Stimulated activated CD4-positive, alpha-beta T cell treated with anti-CD3 and anti-CD28 coated beads, Interleukin-1b, Interleukin-23, amount 100 ng/mL, for 48 hours (primary cell): ENCODE measurements at regions not wholly inside any gene's neighbourhood (a gene's known extent, or its start where the extent isn't known, plus 50 kb on each side); places are given as distances from the start of the nearest gene placed in this dataset.
"Not testable (repeated sequence)": the region's sequence is repeated elsewhere in the genome, so short reads cannot be mapped to it uniquely, and the experiment has no call there.

Experiments
- DNase-seq: peaks from one replicate; pipeline ENCODE4 v3.0.0-alpha.2; 2020

- no peak for DNase-seq
Measured at GRCh38 chr5:109992264-109992915, 302.7 kb downstream of the MAN2A1 start.

- DNase-seq, result no peak
Measured at GRCh38 chr5:109994135-109994534, 304.4 kb downstream of the MAN2A1 start.

DNA sequence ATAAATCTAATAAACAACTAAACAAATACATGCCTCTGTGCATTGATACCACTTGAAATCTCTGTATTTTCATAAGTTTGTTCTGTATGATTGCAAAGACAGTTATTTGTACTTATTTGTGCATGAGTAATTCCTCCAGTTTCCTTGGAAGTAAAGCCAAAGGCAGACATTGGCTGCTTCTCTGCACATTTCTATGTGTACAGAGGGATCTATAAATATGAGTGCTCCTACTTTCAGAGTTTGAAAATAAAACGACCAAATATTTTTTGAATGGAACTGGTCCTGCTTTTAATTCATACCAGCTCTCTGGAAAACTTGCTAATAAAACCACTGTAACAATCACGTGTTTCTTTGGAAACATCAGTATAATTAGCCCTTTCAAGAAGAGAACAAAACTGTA is 306.5 kb downstream of the MAN2A1 start:
- DNase-seq, result no peak

GRCh38 chr5:109997161-109997560 is 307.4 kb downstream of the MAN2A1 start:
- DNase-seq, result no peak

GRCh38 chr5:109998208-109998607 is 308.5 kb downstream of the MAN2A1 start:
- no peak for DNase-seq

- DNase-seq, result no peak
Measured at GRCh38 chr5:109998726-109999125, 309.0 kb downstream of the MAN2A1 start.

GRCh38 chr5:110001648-110002047 is 311.9 kb downstream of the MAN2A1 start:
- DNase-seq, result no peak

DNA sequence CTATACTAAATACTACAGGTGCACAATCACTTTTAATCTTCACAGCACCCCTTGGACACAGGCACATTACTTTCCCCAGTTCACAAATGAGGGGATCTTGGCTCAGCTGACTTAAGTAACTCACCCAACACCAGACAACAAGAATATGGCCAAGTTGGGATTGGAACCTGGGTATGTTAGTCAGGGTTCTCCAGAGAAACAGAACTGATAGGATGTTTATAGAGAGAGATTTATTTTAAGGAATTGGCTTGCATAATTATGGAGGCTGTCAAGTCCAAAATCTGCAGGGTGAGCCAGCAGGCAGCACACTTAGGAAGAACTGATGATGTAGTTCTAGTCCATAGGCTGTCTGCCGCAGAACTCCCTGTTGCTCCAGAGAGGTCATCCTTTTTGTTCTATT is 312.9 kb downstream of the MAN2A1 start:
- DNase-seq, result no peak

DNA sequence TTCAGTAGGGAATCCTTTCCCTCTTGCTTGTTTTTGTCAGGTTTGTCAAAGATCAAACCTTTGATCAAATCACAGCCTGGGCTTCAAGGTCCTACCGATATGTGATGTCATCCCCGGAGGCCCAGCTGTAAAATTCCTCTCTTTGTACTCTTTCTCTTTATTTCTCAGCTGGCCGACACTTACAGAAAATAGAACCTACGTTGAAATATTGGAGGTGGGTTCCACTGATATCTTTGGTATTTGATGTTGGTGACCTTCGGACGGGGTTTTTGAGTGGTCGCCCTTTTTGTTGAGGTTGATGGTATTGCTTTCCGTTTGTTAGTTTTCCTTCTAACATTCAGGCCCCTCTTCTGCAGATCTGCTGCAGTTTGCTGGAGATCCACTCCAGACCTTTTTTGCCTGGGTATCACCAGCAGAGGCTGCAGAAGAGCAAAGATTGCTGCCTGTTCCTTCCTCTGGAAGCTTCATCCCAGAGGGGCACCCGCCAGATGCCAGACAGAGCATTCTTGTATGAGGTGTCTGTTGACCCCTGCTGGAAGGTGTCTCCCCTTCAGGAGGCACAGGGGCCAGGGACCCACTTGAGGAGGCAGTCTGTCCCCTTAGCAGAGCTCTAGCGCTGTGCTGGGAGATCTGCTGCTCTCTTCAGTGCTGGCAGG is 316.3 kb downstream of the MAN2A1 start:
- not testable (repeated sequence) for DNase-seq

GRCh38 chr5:110007101-110007500 is 317.4 kb downstream of the MAN2A1 start:
- no peak for DNase-seq

- DNase-seq, result no peak
Measured at GRCh38 chr5:110008131-110008530, 318.4 kb downstream of the MAN2A1 start.

GRCh38 chr5:110012145-110012544 is 322.4 kb downstream of the MAN2A1 start:
- DNase-seq, result no peak

DNA sequence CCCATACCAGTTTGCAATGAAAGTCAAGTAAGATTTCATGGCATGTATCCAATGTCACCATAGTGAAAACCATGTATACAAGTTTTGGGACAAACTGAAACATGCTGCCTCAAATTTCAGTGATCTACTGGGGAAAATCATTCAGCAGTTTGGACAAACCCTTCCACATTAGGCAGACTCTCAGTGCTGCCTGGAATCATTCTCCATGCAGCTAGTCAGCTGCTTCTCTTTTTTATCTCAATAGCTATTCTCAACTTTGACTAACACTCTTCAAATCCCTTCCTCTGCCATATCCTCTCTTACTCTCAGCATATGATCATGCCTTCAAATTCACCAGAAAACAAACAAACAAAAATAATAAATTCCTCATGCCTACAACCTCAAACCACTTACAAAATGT is 323.3 kb downstream of the MAN2A1 start:
- no peak for DNase-seq

DNA sequence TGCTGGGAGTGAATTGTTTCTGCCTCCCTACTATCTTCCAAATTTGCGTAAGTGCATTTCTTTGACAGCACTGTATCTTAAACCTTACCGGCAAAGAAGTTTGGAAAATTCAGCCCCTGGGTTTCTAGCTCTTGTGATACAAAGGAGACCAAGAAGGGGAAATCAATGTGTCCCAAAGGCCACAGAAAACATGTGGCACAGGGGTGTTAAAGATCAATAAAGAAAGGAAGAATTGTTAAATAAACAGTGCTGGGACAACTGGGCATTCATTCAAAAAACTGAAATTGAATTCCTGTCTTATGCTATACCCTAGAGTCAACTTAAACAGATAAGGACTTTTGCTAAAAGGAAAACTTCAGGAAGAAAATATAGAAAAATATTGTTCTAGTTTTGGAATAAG is 328.1 kb downstream of the MAN2A1 start:
- no peak for DNase-seq

- no peak for DNase-seq
Measured at GRCh38 chr5:110018509-110018908, 328.8 kb downstream of the MAN2A1 start.

- DNase-seq, result no peak
Measured at GRCh38 chr5:110019119-110019518, 329.4 kb downstream of the MAN2A1 start.

- no peak for DNase-seq
Measured at GRCh38 chr5:110019780-110020179, 330.1 kb downstream of the MAN2A1 start.

DNA sequence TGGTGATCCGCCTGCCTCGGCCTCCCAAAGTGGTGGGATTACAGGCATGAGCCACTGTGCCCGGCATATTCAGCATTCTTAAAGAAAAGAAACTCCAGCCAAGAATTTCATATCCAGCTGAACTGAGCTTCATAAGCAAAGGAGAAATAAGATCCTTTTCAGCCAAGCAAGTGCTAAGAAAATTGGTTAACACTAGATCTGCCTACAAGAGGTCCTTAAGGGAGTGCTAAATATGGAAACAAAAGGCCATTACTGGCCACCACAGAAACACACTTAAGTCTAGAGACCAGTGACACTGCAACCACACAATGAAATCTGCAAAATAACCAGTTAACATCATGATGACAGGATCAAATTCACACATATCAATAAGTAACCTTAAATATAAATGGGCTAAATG is 331.5 kb downstream of the MAN2A1 start:
- DNase-seq, result no peak

DNA sequence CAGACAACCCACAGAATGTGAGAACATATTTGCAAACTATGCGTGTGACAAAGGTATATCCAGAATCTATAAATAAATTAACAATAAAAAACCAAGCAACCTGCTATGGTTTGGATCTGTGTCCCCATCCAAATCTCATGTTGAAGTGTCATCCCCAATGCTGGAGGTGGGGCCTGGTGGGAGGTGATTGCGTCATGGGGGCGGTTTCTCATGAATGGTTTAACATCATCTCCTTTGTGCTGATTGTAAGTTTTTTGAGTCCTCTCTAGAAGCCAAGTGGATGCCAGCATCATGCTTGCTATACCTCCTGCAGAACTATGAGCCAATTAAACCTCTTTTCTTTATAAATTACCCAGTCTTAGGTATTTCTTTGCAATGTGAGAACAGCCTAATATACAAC is 335.4 kb downstream of the MAN2A1 start:
- no peak for DNase-seq

DNA sequence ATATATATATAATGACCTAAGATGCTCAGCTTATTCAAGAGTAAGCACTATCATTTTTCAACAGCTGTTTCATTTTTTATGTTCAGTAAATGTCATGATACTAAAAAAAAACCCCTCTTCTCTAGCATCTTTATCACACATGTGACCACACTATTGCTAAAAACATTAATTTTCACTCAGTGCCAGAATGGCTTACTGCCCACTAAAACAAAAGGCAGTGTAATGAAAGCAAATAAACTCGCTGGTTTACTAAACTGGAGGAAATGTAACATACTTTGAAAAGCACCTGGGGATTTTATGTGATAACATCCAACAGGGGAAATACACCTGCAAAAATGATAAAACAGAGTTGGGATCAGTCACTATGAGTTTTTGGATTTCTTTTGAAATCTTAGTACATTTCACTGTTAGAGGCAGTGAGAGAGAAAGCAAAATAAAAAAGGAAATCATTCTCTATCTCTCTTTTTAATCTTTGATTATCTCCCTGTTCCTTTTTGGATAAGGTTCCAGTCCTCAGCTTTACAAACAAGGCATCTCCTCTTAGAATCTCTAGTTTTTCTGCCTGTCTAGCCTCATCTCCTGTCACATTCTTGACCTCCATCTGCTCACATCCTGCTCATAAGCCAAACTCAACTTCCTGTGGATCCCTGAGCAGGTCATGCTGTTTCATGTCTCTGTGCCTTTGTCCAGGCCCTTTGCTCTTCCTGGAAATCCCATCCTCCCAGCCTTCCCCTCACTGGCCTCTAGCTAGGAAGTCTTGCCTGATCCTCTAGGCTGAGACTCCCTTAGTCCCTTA is 338.0 kb downstream of the MAN2A1 start:
- DNase-seq, result no peak

- no peak for DNase-seq
Measured at GRCh38 chr5:110031402-110032140, 341.8 kb downstream of the MAN2A1 start.

DNA sequence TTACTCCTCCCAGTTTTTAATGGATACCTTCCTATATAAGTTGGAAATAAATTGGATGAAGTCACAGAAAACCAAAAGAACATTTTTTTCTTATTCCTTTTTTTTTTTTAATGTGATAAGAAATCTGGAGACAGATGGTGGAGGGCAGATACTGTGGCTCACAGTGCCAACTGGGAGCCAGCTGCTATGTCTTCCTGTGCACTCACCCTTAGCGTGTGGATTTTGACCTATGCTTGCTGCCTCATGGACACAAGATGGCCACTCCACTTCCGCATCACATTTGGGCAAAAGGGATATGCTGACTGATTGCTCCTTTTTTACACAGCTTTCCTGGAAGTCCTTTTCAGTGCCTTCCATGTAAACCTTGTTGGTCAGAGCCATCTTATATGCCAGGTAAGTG is 342.6 kb downstream of the MAN2A1 start:
- no peak for DNase-seq

- DNase-seq, result no peak
Measured at GRCh38 chr5:110034056-110034600, 344.4 kb downstream of the MAN2A1 start.
